H9 (cell line): ENCODE measurements at regions not wholly inside any gene's neighbourhood (a gene's known extent, or its start where the extent isn't known, plus 50 kb on each side); places are given as distances from the start of the nearest gene placed in this dataset.

Experiments
- DNase-seq: peaks from one replicate; pipeline ENCODE4 v3.0.0-alpha.2; 2017
- H2AFZ ChIP-seq: one replicate; pipeline ENCODE4 v1.6.1; 2013; ENCODE audit warnings: mild to moderate bottlenecking, low read length, control low read depth, moderate library complexity
- H2AK5ac ChIP-seq: 2 replicates; pipeline ENCODE4 v1.6.1; 2013; ENCODE audit warnings: low read length, control low read depth, mixed read lengths; ENCODE audit not compliant: insufficient read length
- H2BK120ac ChIP-seq: one replicate; pipeline ENCODE4 v1.6.1; 2013; ENCODE audit warnings: low read depth, mild to moderate bottlenecking, low read length, control low read depth, inconsistent platforms; ENCODE audit not compliant: poor library complexity, severe bottlenecking
- H2BK12ac ChIP-seq: 2 replicates; pipeline ENCODE4 v1.6.1; 2013; ENCODE audit warnings: low read length, control low read depth, mixed read lengths, low read depth; ENCODE audit not compliant: insufficient read length
- H2BK15ac ChIP-seq: 2 replicates; pipeline ENCODE4 v1.6.1; 2013; ENCODE audit warnings: low read depth, low read length, control low read depth
- H2BK20ac ChIP-seq: one replicate; pipeline ENCODE4 v1.6.1; 2013; ENCODE audit warnings: low read depth, mild to moderate bottlenecking, low read length, control low read depth, inconsistent platforms; ENCODE audit not compliant: poor library complexity, severe bottlenecking
- H2BK5ac ChIP-seq: 2 replicates; pipeline ENCODE4 v1.6.1; 2013; ENCODE audit warnings: low read length, control low read depth, mixed read lengths; ENCODE audit not compliant: insufficient read length
- H3K14ac ChIP-seq: 2 replicates; pipeline ENCODE4 v1.6.1; 2013; ENCODE audit warnings: low read length, control low read depth; ENCODE audit not compliant: insufficient read depth
- H3K18ac ChIP-seq: 2 replicates; pipeline ENCODE4 v1.6.1; 2013; ENCODE audit warnings: low read depth, mild to moderate bottlenecking, mixed read lengths, low read length, control low read depth; ENCODE audit not compliant: insufficient read length
- H3K23ac ChIP-seq: 2 replicates; pipeline ENCODE4 v1.6.1; 2013; ENCODE audit warnings: low read length, control low read depth, mixed read lengths, low read depth; ENCODE audit not compliant: insufficient read length
- H3K23me2 ChIP-seq: 2 replicates; pipeline ENCODE4 v1.6.1; 2013; ENCODE audit warnings: low read depth, mild to moderate bottlenecking, mixed read lengths, low read length, control low read depth; ENCODE audit not compliant: insufficient read length, poor library complexity, severe bottlenecking
- H3K27ac ChIP-seq: 2 replicates; pipeline ENCODE4 v1.5.1; 2013; ENCODE audit warnings: low read length, control low read depth, mixed read lengths, low read depth; ENCODE audit not compliant: insufficient read length
- H3K27me3 ChIP-seq: 2 replicates; pipeline ENCODE4 v1.6.1; 2013; ENCODE audit warnings: low read length, control low read depth, inconsistent platforms; ENCODE audit not compliant: insufficient read depth
- H3K4ac ChIP-seq: 2 replicates; pipeline ENCODE4 v1.6.1; 2013; ENCODE audit warnings: low read depth, mild to moderate bottlenecking, control low read depth, inconsistent platforms, low read length, moderate library complexity
- H3K4me1 ChIP-seq: 2 replicates; pipeline ENCODE4 v1.6.1; 2013; ENCODE audit warnings: low read length, control low read depth, inconsistent platforms; ENCODE audit not compliant: insufficient read depth
- H3K4me2 ChIP-seq: 2 replicates; pipeline ENCODE4 v1.6.1; 2013; ENCODE audit warnings: low read length, control low read depth, mixed read lengths; ENCODE audit not compliant: insufficient read length, insufficient read depth
- H3K56ac ChIP-seq: 2 replicates; pipeline ENCODE4 v1.6.1; 2013; ENCODE audit warnings: low read depth, mild to moderate bottlenecking, mixed read lengths, low read length, control low read depth; ENCODE audit not compliant: insufficient read length
- H3K79me1 ChIP-seq: 2 replicates; pipeline ENCODE4 v1.6.1; 2013; ENCODE audit warnings: low read depth, mild to moderate bottlenecking, moderate library complexity, low read length, control low read depth, inconsistent platforms; ENCODE audit not compliant: insufficient read depth, poor library complexity, severe bottlenecking
- H3K79me2 ChIP-seq: 2 replicates; pipeline ENCODE4 v1.6.1; 2013; ENCODE audit warnings: low read length, control low read depth, inconsistent platforms; ENCODE audit not compliant: insufficient read depth
- H3K9ac ChIP-seq: 2 replicates; pipeline ENCODE4 v1.6.1; 2013; ENCODE audit warnings: low read length, control low read depth, mixed read lengths; ENCODE audit not compliant: insufficient read length; ENCODE audit errors: extremely low read depth
- H3K9me3 ChIP-seq: one replicate; pipeline ENCODE4 v1.6.1; 2013; ENCODE audit warnings: low read depth, low read length, inconsistent platforms; ENCODE audit not compliant: control insufficient read depth
- H3T11ph ChIP-seq: one replicate; pipeline ENCODE4 v1.6.1; 2013; ENCODE audit warnings: mild to moderate bottlenecking, low read length, control low read depth, inconsistent platforms
- H4K20me1 ChIP-seq: one replicate; pipeline ENCODE4 v1.6.1; 2013; ENCODE audit not compliant: control insufficient read depth, insufficient read length, insufficient read depth
- H4K5ac ChIP-seq: 2 replicates; pipeline ENCODE4 v1.6.1; 2013; ENCODE audit warnings: low read depth, mild to moderate bottlenecking, mixed read lengths, low read length, control low read depth; ENCODE audit not compliant: insufficient read length
- H4K8ac ChIP-seq: replicated peaks from 2 replicates; pipeline ENCODE4 v1.6.1; 2013; ENCODE audit warnings: low read length, control low read depth, mixed read lengths, low read depth; ENCODE audit not compliant: insufficient read length
- H4K91ac ChIP-seq: 2 replicates; pipeline ENCODE4 v1.6.1; 2013; ENCODE audit warnings: low read depth, mild to moderate bottlenecking, moderate library complexity, mixed read lengths, low read length, control low read depth; ENCODE audit not compliant: insufficient read length
- H3K27ac Mint-ChIP-seq, 3 experiments: 2 replicates in 2 of 3; 3 replicates in 1 of 3; pipeline ENCODE4 v1.8.0; 2020 to 2021; ENCODE audit warnings: mixed read lengths in 3 of 3, mild to moderate bottlenecking in 1 of 3, moderate library complexity in 1 of 3
- H3K27me3 Mint-ChIP-seq: 2 replicates; pipeline ENCODE4 v1.8.0; 2021; ENCODE audit warnings: low read depth, mild to moderate bottlenecking, moderate library complexity, mixed read lengths
- H3K36me3 Mint-ChIP-seq, 3 experiments: 2 replicates in 2 of 3; 3 replicates in 1 of 3; pipeline ENCODE4 v1.8.0; 2020 to 2021; ENCODE audit warnings: low read depth in 3 of 3, mixed read lengths in 3 of 3; ENCODE audit not compliant: insufficient read depth in 1 of 3
- H3K4me1 Mint-ChIP-seq, 2 experiments: 2 replicates each; pipeline ENCODE4 v1.8.0; 2020; ENCODE audit warnings: mixed read lengths in 2 of 2
- H3K4me3 Mint-ChIP-seq, 2 experiments: 2 replicates in 1 of 2; 3 replicates in 1 of 2; pipeline ENCODE4 v1.8.0; 2020 to 2021; ENCODE audit warnings: mild to moderate bottlenecking in 2 of 2, mixed read lengths in 2 of 2, moderate library complexity in 1 of 2
- H3K9me3 Mint-ChIP-seq, 2 experiments: 2 replicates in 1 of 2; 3 replicates in 1 of 2; pipeline ENCODE4 v1.8.0; 2020; ENCODE audit warnings: mild to moderate bottlenecking in 2 of 2, mixed read lengths in 2 of 2, moderate library complexity in 1 of 2
- WGBS: extraction: QIAGEN DNeasy Blood & Tissue Kit; methylation state at CpG from one replicate; pipeline ENCODE4 v1.1.7; 2013; ENCODE audit warnings: missing lambda C conversion rate, low lambda C conversion rate, mixed read lengths; ENCODE audit not compliant: insufficient read length; ENCODE audit errors: extremely low coverage; 5-methylcytosine and 5-hydroxymethylcytosine counted together
- TF ChIP-seq, protein P1 (sequence below): fragments of 200-600 bp; sonication (generic); conservative IDR thresholded peaks from 3 replicates; pipeline ENCODE4 v1.8.0; 2021; ENCODE audit warnings: antibody characterized with exemption, mild to moderate bottlenecking

DNA sequence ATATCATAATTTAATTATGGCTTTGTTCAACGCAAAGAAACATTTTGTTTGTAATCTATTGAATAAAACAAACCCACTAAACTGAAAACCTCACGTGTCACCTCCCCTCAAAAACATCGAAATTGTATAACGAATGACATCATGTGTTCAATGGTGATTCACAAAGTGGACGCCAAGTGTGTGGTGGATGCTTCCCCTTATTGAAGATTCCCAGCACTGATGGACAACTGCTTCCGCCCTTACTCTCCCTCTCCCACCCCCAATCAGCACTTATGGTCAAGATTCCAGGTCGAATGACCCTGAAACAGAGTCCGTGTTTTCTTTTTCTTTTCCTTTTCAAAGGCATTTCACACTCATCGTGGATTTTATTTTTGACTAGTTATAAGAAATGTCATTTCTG, 383.0 kb upstream of the SMIM21 start:
- no peak overlapping the region for H2AK5ac ChIP-seq
- H3K27ac Mint-ChIP-seq, result no peak overlapping the region; a peak in 1 of 7 replicates
- no peaks in the 10 kb centered on the region for H3K27me3 Mint-ChIP-seq
- H4K8ac ChIP-seq, result no peak overlapping the region
- no peaks in the 10 kb centered on the region; a peak in 2 of 5 replicates for H3K9me3 Mint-ChIP-seq
- no peak overlapping the region for H3K4ac ChIP-seq
- no peak overlapping the region for H2BK120ac ChIP-seq
- peaks cover 4% of the 10 kb centered on the region in 2 experiments for H3K4me1 Mint-ChIP-seq
- no peak overlapping the region for H3K4me3 Mint-ChIP-seq
- H3K9me3 ChIP-seq, result no peaks in the 10 kb centered on the region
- H3K36me3 Mint-ChIP-seq, result no peaks in the 10 kb centered on the region
- H3T11ph ChIP-seq, result no peak overlapping the region
- no peak overlapping the region for H2BK12ac ChIP-seq
- DNase-seq, result no peak
- no peaks in the 10 kb centered on the region for H3K79me2 ChIP-seq
- H2AFZ ChIP-seq, result no peak overlapping the region
- H3K4me1 ChIP-seq, result no peaks in the 10 kb centered on the region
- no peak overlapping the region for H2BK5ac ChIP-seq
- no peaks in the 10 kb centered on the region for H3K79me1 ChIP-seq
- no peak overlapping the region for H3K18ac ChIP-seq
- no peaks in the 10 kb centered on the region for H3K23me2 ChIP-seq
- H3K23ac ChIP-seq, result no peak overlapping the region
- H3K56ac ChIP-seq, result no peak overlapping the region
- H2BK20ac ChIP-seq, result no peak overlapping the region
- H4K20me1 ChIP-seq, result no peaks in the 10 kb centered on the region
- H4K5ac ChIP-seq, result no peak overlapping the region
- no peak overlapping the region for H3K27ac ChIP-seq
- TF ChIP-seq, protein P1, sequence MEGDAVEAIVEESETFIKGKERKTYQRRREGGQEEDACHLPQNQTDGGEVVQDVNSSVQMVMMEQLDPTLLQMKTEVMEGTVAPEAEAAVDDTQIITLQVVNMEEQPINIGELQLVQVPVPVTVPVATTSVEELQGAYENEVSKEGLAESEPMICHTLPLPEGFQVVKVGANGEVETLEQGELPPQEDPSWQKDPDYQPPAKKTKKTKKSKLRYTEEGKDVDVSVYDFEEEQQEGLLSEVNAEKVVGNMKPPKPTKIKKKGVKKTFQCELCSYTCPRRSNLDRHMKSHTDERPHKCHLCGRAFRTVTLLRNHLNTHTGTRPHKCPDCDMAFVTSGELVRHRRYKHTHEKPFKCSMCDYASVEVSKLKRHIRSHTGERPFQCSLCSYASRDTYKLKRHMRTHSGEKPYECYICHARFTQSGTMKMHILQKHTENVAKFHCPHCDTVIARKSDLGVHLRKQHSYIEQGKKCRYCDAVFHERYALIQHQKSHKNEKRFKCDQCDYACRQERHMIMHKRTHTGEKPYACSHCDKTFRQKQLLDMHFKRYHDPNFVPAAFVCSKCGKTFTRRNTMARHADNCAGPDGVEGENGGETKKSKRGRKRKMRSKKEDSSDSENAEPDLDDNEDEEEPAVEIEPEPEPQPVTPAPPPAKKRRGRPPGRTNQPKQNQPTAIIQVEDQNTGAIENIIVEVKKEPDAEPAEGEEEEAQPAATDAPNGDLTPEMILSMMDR, result no peak
- H4K91ac ChIP-seq, result no peak overlapping the region
- H3K27me3 ChIP-seq, result no peaks in the 10 kb centered on the region
- WGBS, result no CpG with 5 or more reads among the region's 9 CpGs
- no peak overlapping the region for H3K4me2 ChIP-seq
- H3K14ac ChIP-seq, result no peak overlapping the region
- no peak overlapping the region for H2BK15ac ChIP-seq
- no peak overlapping the region for H3K9ac ChIP-seq
